GM18868 (cell line): ENCODE measurements at regions not wholly inside any gene's neighbourhood (a gene's known extent, or its start where the extent isn't known, plus 50 kb on each side); places are given as distances from the start of the nearest gene placed in this dataset.
"Not testable (repeated sequence)": the region's sequence is repeated elsewhere in the genome, so short reads cannot be mapped to it uniquely, and the experiment has no call there.

Source experiments
- ATAC-seq: cut with Tn5 transposase; IDR thresholded peaks from one replicate; pipeline ENCODE4 v1.9.1; 2021; ENCODE audit warnings: mild to moderate bottlenecking, moderate library complexity; ENCODE audit not compliant: unreplicated experiment

- ATAC-seq, result no peak
Measured at GRCh38 chr1:187498028-187498427, 669.3 kb downstream of the PLA2G4A start.

DNA sequence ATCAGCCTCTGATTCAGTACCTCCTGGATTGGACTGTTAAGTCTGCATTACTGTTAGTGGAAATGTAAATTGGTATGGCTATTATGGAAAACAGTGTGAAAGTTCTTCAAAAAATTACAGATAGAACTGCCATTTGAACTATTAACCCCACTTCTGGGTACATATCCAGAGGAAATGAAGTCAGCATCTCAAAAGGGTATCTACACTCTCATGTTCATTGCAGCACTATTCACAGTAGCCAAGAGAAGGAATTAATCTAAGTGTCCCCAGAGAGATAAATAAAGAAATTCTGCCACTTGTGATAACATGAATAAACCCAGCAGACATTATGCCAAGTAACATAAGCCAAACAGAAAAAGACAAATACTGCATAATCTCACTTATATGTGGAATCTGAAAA, 676.0 kb downstream of the PLA2G4A start:
- ATAC-seq, result no peak

GRCh38 chr1:187509091-187509490, 680.3 kb downstream of the PLA2G4A start:
- no peak for ATAC-seq

DNA sequence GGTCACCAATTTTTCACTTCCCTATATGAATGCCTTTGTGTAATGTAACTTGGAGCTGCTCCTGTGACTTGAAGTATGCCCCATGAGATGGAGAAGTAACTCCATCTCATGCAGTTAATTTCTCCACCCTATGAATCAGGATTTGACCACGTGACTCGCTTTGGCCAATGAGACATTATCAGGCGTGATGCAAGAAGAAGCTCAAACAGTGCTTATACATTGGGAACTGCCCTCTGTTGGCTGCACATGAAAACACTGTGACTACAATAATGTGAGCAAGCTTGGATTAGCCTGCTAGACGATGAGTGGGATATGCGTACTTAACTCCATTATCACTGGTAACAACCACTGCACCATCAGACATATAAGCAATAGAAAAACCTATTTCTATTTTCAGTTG, 684.4 kb downstream of the PLA2G4A start:
- peak; percentile 36 for ATAC-seq

- ATAC-seq, result no peak
Measured at GRCh38 chr1:187514110-187514509, 685.4 kb downstream of the PLA2G4A start.

- no peak for ATAC-seq
Measured at GRCh38 chr1:187516874-187517273, 688.1 kb downstream of the PLA2G4A start.

DNA sequence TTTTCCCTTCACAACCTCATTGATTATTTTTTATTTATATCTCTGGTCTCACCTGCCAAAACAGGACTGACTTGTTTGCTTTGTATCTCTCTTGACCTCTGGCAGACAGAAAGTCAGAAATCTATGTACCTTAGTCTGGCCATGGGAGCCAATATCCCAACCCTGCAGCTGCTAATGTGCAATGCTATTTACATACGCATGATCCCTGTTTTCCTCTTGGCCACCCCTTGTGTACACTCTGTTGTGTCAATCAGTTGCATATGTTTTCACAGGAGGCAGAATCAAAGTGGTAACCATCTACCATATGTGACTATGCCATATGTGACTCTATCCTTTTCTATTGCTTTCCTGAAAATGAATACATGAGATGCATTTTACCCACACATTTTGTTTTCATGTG, 688.8 kb downstream of the PLA2G4A start:
- ATAC-seq, result no peak

- no peak for ATAC-seq
Measured at GRCh38 chr1:187527346-187527745, 698.6 kb downstream of the PLA2G4A start.

DNA sequence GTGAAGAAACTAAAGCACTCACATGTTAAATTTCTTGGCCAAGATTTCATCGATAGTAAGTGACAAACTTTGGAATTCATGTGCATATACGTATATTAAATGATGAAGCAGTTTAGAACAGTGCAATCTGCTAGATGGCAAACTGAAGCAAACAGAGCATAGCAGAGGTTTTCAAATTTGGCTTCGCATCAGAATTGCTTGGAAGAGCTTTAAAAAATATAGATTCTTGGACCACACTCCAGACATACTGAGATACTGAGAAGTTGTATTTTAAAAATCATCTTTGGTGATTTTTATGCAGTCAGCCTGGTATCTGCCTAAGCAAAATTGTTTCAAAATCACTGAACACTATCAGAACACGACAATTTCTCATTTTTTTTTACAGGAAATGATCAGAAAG, 709.2 kb downstream of the PLA2G4A start:
- ATAC-seq, result no peak

- ATAC-seq, result no peak
Measured at GRCh38 chr1:187549540-187549939, 720.8 kb downstream of the PLA2G4A start.

DNA sequence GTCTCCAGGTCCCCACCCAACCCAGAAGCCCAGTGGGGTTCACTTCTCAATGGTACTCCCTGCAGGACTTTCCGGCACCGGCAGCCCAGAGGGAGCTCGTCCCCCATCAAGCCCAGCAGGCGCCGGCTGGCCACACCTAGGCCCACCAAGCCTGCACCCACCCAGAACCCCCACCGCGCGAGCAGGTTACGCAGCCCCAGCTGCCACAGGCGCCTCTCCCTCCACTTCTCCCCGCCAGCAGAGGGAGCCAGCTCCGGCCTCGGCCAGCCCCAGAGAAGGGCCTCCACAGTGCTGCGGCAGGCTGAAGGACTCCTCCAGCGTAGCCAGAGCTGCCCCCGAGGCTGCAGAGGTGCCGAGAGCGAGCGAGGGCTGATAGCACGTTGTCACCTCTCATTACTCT, 722.3 kb downstream of the PLA2G4A start:
- ATAC-seq, result no peak

- no peak for ATAC-seq
Measured at GRCh38 chr1:187563191-187563590, 734.4 kb downstream of the PLA2G4A start.

GRCh38 chr1:187566354-187566753, 737.6 kb downstream of the PLA2G4A start:
- no peak for ATAC-seq

DNA sequence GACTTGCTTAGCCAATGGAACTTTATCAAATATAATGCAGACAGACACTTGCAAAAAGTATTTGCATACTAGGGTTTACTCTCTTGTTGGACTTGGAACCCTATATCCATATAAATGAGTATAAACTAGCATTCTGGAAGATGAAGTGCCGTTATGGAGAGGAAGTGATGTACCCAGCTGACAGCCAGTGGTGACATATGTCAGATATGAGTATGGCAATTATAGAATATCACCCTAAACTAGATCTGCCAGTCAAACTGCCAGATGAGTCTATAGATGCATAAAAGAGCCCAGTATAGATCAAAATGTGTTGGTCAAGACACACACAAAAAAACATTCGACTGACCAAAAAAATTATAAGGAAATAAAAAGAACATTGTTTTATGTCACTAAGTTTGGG, 739.3 kb downstream of the PLA2G4A start:
- no peak for ATAC-seq

DNA sequence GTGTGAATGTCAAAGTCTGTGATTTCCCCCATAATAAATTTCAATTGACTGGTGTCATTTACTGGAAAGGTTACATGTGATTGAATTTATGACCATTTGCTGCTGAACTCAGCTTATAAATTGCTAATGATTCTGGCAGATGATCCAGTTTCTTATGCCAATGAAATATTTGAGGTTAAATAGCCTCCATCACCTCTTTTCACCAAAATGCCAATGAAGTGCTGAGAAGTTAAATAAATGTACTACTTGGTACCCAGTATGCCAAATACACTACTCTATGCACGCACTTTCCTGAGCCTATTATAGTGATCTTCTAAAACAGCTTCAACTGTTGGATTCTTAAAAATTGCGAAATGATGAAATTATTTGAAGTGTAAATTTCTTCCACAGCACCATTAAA, 741.4 kb downstream of the PLA2G4A start:
- no peak for ATAC-seq

DNA sequence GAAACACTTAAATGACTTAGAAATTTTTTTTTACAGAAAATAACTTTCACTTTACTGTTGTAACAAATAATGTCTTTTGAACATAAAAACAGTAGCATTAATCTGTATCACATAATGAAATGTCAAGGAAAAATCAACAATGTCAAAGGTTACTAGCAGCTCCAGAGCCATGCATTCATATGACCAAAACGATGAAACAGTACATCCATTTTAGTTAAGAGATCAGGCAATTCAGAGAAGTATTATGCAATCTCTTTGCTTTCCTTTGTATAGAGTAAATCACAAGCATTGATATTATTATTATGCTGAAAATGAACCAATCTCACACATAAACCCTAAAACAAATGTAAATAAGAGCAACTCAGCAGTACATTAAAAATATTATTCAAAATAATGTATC, 748.9 kb downstream of the PLA2G4A start:
- ATAC-seq, result no peak

GRCh38 chr1:187588917-187589316, 760.2 kb downstream of the PLA2G4A start:
- no peak for ATAC-seq

- ATAC-seq, result no peak
Measured at GRCh38 chr1:187605736-187606135, 777.0 kb downstream of the PLA2G4A start.

GRCh38 chr1:187615853-187616735, 787.3 kb downstream of the PLA2G4A start:
- not testable (repeated sequence) for ATAC-seq

- ATAC-seq, result not testable (repeated sequence)
Measured at GRCh38 chr1:187616830-187617229, 788.1 kb downstream of the PLA2G4A start.

GRCh38 chr1:187617776-187618175, 789.0 kb downstream of the PLA2G4A start:
- ATAC-seq, result no peak

DNA sequence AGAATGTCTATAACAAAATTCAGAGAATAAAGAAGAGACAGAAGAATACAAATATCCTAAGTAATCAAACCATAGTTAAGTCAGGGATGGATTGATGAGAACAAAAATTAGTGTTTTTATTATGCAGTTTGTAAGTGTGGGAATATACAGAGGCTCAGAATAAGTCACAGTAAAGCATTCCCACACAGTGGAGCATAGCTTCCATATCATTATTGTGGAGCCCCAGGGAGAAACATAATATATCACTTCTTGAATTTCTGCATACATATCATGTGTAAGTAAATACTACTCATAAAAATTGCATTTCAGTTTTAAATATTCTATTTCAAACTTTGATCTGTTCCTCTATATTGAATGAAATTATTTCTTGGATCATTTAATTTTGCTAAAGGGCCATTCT, 790.4 kb downstream of the PLA2G4A start:
- ATAC-seq, result no peak

- ATAC-seq, result peak; percentile 79
Measured at GRCh38 chr1:187621951-187622350, 793.2 kb downstream of the PLA2G4A start.
